NOMO-1 treated with DMSO at 0.1 percent for 48 hours (cell line): ENCODE measurements at regions not wholly inside any gene's neighbourhood (a gene's known extent, or its start where the extent isn't known, plus 50 kb on each side); places are given as distances from the start of the nearest gene placed in this dataset.

Experiments used
- DNase-seq: peaks from one replicate; lab custom pipeline; 2025; ENCODE audit not compliant: unreplicated experiment; lab: John Stamatoyannopoulos, UW

DNA sequence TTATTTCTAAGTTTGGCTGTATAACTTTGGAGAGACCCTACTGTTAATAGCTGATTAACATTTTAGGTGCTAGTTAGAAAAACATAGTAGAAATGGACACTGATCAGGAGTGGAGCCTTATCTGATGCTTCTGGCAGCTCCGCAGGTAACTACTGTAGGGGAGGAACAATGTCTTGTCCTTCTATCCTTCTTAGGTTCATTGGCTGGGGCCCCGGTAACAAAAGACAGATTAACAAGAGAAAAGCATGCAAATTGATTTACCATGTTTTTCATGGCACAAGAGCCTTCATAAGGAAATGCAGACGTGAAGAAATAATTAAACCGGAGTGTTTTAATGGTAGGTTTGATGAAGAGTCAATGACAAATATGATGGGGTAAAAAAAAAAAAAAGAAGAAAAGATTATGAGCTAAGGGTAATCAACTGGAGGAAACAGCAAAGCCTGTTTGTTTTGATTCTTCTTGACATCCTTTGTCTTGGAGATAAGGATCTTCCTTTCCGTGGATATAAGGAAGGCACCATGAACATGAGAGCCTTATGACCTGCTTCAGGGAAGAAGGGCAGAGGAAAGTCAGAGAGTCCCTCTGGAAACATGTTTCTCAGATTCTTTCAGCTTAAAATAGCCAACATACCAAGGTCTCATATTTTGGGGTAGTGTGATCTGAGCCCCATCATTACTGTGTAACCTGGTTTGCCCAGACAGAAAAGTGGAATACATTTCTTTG, 62.4 kb upstream of the GCFC2 start:
- no peak for DNase-seq

DNA sequence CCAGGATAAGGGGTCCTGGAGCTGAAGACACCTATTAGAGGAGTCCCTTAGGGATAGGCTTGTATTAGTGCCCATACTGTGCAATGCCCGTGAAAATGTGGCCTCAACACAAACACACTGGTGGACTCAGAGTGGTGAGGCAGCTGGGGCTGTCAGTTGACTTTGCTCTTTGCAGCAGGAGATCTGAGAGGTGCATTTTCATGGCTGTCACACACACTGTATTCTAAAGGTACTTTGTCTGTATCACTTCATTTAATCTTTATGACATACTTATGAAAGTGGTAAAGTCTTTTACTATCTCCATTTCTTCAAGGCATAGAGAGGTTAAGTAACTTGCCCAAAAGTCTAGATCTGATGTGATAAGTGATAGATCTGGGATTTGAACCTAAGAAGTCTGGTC, 55.1 kb upstream of the GCFC2 start:
- DNase-seq = no peak

DNA sequence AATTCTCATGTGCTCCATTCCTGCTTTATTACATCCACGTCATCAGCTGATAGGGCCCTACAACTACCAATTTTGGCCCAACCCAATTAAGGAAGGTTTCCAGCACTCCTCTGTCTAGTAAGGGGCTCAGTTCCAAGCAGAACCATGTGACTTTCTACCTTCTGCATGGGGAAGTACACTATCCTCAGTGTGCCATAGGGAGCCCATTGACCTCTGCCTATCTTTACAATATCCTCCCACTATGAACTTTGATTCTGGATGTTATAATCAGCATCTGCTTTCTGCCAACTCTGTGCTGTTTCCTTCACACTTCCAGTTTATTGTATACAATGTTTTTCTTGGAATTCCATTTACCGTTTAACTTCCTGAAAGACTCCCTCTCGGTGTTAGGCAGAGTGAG, 53.9 kb upstream of the GCFC2 start:
- no peak for DNase-seq
